PC-9 (cell line): ENCODE measurements at regions not wholly inside any gene's neighbourhood (a gene's known extent, or its start where the extent isn't known, plus 50 kb on each side); places are given as distances from the start of the nearest gene placed in this dataset.

ENCODE experiments used
- CTCF ChIP-seq: fragments of 200-600 bp; sonication (generic); conservative IDR thresholded peaks from 2 replicates; pipeline ENCODE4 v1.6.1; 2017; ENCODE audit warnings: mixed run types, antibody characterized with exemption, mild to moderate bottlenecking, moderate library complexity
- EZH2 ChIP-seq: fragments of 200-600 bp; sonication (generic); IDR thresholded peaks from 2 replicates; pipeline ENCODE4 v1.8.0; 2017; ENCODE audit warnings: antibody characterized with exemption, low read depth

DNA sequence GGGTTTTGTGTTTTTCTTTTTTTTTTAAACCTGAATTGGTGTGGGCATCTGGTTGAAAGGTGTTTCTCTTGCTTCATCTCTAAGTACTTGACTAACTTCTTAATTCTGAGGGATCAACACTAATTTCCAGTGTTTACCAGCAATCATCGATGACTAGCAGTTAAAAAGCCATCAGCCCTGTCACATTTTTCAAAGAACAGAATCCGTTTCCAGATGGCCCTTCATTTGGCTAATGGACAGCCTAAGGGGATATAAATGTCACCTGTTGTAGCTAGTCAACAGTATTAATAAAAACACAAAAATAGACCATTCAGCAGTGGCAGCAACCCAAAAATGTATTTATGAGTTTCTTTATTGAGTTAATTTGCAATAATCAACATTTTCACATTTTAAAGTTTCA lies 1076.5 kb downstream of the MAT2B start:
- TF ChIP-seq CTCF (no peak), EZH2 (no peak)
